Tibial nerve (tissue), 3 donors: ENCODE measurements at regions not wholly inside any gene's neighbourhood (a gene's known extent, or its start where the extent isn't known, plus 50 kb on each side); places are given as distances from the start of the nearest gene placed in this dataset.

ENCODE experiments used
- CTCF ChIP-seq, 5 experiments: fragments of 200-600 bp in 3 of 5; fragments of 450-650 bp in 2 of 5; sonication (generic) in 3 of 5; IDR thresholded peaks; one replicate each; pipeline ENCODE4 v1.5.1; 2016 to 2019; ENCODE audit warnings: antibody characterized with exemption in 5 of 5, mild to moderate bottlenecking in 3 of 5, moderate library complexity in 2 of 5
- POLR2A ChIP-seq, 2 donors: fragments of 450-650 bp; IDR thresholded peaks; one replicate each; pipeline ENCODE4 v1.6.1; 2017; ENCODE audit warnings: antibody characterized with exemption in 2 of 2, mild to moderate bottlenecking in 2 of 2, moderate library complexity in 2 of 2

DNA sequence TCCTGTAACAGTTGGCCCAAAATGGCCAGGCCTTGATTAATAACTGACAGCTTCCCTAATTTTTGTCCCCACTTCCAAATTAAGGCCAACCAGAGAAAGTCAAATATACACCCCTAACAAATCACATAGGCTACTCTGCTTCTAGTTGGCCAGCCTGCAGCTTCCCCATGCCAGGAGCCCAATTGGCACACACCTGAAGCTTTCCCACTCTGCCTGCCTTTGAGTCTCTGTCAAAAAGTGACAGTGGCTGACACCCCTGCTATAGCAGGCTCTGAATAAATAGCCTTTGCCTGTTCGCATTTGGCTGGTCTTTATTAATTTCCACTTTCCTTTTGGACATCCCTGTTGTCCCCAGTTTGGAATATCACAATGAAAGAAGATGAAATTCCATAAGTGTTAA is 256.6 kb upstream of the NCKAP5 start:
- TF ChIP-seq POLR2A (IDR thresholded peaks at IDR 0.05), result no peak
- no peak for TF ChIP-seq CTCF (IDR thresholded peaks at IDR 0.05)
